SK-MEL-5 (cell line): ENCODE measurements at regions not wholly inside any gene's neighbourhood (a gene's known extent, or its start where the extent isn't known, plus 50 kb on each side); places are given as distances from the start of the nearest gene placed in this dataset.
A peak's percentile ranks its signal among the peaks of the same experiment; 100 is the strongest.
"Not testable (repeated sequence)": the region's sequence is repeated elsewhere in the genome, so short reads cannot be mapped to it uniquely, and the experiment has no call there.

ENCODE experiments used
- DNase-seq: peaks from one replicate; pipeline ENCODE4 v3.0.0-alpha.2; 2016; ENCODE audit warnings: low read depth, low spot score
- in situ Hi-C: cut with HindIII; loops from 2 replicates; pipeline ENCODE4 v1.10.0; 2016; ENCODE audit warnings: low sequenced_read_pairs, high pct_unique_total_duplicates, low pct_unique_long_range_greater_than_20kb

DNA sequence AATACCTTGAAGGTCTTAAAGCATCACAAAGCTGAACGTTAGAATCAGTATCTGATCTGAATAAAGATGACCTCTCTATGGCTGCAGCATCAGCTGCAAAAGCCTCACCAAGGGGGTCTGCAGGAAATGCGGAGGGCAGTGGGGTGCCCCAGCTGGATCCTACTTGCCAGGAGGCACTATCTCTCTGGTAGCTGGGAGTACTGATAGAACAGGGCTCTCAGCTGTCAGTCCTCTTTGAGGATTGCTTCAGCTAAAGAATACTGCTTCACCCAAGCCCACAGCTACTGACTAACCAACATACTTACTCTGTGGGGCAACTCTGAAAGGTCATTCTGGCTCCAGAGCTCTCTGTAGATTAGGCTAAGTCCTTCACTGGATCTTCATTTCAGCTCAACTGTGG lies 112.5 kb upstream of the ZFP42 start:
- in situ Hi-C loops = no loop called here
- DNase-seq = no peak

DNA sequence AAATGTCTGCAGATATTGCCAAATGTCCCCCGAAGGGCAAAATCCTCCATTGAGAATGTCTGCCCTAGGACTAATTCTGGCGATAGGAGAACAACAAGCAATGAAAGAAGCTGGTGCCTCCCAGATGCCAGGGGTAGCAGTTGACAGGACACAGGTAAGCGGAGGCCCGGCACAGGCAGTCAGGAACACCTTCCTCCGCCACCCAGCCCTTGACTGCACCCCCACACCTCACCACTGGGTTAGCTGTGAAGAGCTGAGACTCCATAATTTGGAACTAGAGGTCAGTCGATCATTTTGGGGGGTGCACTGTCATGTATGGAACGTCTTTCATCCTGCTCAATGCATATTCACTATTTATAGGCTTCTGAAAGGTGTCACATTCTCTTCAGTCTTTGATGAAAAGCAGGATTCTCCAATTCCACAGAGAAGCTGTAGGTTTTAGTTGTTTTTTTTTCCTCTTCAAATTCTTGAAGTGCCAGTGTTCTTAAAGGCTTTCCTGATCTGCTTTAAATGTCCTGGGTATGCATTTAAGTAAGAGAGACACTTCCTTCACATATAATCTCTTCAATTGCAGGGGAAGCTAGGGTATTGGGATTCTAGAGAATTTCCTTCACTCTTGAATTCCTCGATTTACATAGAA lies 111.6 kb upstream of the ZFP42 start:
- in situ Hi-C loops = no loop called here
- no peak for DNase-seq

DNA sequence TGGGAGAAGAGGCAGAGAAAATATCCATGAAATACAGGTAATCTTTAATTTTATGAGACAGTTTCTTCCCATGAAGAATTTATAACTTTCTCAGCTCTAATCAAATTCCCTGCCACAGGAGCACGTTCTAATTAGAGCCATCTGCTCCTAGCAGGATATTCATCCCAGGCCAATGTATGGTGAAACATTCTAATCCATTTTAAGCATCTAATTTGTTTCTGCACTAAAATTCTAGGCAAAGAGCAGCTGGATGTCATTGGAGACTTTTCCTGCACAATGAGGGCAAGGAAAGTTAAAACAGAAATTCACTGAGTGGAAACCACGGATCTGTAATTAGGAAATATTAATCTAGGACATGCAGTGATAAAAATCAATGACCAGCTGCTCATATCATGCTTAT lies 107.7 kb upstream of the ZFP42 start:
- DNase-seq = no peak
- in situ Hi-C loops = no loop called here

DNA sequence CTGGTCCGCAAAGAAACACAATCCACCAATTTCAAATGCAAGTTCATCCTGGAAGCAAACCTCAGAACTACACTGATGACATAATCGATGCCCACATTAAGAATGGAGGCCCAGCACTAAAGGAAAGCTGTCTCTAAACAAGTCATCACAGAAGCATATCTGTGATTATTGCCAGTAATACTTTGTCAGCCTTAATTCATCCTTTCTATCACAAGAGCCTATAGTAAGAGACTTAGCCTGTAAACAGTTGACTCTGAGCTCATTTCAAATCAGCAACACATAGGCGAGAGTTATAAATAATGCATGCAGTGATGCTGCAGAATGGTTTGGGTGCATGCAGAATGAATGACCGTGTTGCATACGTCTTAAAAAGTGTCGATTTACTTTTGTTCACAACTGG lies 105.9 kb upstream of the ZFP42 start:
- DNase-seq = no peak
- in situ Hi-C loops = no loop called here

DNA sequence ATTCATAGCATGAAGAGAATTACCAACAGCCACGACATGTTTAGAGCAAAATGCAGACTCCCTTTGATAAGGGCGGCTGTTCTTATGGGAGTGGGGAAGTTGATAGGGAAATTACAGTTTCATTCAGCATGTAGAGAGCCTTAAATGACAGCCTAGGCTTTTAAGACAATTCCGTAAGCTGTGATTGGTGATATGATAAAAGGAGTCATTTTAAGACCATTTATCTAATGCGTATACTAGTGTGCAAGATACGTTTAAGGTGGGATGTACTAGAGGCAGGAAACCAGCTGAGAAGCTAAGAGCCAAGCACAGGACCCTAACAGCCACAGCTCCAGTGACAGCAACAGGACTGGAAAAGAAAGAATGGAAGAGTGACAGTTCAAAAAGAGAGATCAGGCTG lies 102.2 kb upstream of the ZFP42 start:
- in situ Hi-C loops = no loop called here
- DNase-seq = no peak

DNA sequence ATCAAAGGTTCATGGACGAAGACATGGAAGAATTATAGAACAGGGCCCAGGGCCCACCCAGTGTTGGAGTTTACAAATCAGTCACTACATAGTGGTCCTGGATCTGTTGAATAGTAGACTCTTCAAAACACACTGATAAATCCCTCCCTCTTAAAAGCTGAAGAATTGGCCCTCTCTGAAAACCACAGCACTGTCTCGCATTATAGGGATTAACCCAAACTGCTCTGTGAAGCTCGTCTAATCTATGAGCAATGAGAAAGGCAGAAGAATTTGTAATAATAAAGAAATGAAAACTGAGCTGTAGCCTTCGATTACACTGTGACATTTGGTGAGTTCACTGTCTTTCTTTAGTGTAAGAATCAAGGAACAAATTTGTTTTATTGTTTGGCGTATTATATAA lies 92.5 kb upstream of the ZFP42 start:
- DNase-seq = no peak
- in situ Hi-C loops = no loop called here

DNA sequence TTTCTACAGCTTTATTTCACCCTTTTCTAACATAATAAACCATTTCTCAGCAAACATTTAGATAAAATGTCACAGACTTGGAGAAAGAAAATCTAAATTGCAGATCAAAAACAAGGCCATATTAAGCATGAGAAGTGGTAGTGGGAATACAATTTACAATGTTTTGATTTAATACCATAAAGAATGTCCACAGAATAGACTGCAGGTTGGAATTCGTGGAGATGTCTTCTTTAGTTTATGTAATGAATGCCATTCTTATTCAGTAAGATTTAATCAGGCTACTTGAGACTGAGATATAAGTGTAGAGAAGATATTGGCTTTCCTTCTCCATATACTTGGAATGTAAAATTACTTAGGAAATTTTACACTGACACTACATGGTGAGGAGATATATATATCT lies 91.9 kb upstream of the ZFP42 start:
- DNase-seq = no peak
- in situ Hi-C loops = no loop called here

DNA sequence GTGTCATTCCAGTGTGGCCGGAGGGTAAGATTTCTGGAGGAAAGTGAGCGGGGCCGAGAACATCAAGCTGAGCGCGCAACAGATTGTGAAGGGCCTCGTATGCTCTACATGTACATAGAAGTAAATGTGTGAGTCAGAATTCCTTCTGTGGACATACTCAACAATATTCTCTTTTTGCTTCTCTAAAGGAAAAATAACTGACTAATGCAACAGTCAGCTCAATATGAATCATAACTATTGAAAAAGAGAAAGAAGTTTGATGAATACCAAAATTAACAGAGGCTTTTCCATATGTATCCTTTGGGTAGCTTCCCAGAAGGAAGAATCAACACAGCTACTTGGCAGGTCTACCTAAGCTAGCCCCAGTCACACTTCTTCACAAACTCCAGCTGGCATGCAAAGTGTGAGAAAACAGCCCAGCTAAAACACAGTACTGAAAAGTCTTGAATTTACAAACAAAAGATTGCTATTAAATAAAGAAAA lies 87.5 kb upstream of the ZFP42 start:
- DNase-seq = no peak
- in situ Hi-C loops = no loop called here

DNA sequence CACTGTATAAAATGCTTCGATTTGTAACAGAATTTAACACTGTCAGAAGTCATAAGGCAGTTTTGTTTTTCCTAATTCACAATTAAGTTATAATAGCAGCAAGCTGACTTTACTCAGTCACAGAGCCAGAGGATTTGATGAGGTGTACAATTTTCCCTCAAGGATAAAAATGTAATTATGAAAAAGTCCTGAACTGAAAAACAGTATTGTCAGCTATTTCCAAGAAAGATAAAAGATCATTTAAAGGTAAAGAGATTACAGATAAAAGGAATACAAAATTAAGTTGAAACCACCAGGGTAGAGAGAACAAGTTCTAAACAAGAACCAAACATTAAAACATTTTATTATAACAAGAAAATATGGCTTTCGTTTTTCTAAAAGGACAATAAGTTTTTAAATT lies 86.8 kb upstream of the ZFP42 start:
- in situ Hi-C loops = no loop called here
- DNase-seq = no peak

DNA sequence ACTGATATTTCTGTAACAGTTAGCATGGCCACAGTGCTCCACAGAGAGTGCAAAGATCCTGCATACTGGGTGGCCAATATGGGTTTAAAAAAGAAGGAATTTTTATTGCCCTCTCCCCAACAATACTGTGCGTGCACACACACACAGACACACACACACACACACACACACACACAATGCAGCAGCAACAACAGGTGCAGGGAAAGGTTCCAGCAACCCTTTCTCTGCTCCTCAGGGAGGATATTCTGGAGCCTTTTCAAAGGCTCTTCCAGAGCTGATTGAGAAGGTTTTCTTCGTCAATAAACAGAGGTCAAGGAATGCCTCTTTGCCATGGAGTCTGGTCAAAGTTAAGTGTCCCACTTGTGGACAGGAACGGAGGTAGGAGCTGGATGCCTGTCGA lies 84.8 kb upstream of the ZFP42 start:
- no peak for DNase-seq
- in situ Hi-C loops = no loop called here

DNA sequence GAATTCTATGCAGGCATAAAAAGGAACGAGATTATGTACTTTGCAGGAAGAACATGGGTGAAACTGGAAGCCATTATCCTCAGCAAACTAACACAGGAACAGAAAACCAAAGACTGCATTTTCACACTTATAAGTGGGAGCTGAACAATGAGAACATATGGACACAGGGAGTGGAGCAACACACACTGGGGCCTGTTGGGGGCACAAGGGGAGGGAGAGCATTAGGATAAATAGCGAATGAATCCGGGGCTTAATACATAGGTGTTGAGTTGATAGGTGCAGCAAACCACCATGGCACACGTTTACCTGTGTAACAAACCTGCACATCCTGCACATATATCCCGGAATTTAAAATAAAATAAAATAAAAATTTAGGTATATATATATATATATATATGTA lies 80.2 kb upstream of the ZFP42 start:
- DNase-seq, in situ Hi-C loops: not testable (repeated sequence)

DNA sequence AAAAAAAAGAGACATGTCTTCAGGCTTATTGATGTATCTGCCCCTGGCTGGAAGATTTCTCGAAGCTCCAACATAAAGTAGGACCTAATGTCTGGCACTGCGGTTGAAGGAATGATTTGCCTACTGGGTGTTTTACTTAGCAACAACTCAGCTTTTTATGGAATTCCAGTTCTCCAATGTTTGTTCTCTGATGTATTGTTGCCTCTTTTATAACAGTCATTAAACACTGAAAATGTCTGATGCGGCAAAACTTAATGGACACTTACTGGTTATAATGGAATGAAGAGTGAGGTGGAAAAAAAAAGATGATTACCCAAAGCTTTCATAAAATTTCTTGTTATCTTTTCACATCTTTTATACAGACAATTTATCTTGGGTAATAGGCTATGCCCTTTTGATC lies 75.6 kb upstream of the ZFP42 start:
- in situ Hi-C loops = no loop called here
- no peak for DNase-seq

DNA sequence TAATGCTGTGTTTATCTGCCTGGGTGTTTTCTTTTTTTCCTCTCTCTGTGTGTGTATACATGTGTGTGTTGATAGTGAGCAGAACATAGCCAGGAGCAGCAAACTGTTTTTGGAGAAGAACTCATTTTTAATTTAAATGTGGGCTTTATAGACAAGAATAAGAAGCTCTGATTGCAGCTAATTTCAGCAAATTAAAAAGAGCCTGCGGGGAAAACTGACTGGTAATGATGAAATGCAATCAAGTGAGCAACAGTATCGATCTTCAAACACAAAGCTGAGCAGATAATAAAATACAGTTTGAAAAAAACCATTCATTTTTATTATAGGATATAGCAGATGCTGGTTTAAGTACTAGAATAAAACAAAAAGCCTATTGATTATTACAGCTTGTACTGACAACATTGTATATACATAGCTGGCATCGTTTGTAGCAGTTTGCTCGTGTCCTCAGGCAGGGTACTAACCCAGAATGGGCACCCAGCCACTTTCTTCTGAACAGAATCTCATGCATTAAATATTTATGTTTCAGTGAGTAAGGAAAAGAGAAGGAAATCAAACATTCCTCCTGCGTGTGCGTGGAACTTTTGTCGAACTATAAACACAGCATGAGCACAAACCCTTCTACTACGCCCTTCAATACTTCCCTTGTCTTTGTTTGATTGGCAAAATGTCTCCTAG lies 73.5 kb upstream of the ZFP42 start:
- in situ Hi-C loops = no loop called here
- peak; percentile 84 for DNase-seq

DNA sequence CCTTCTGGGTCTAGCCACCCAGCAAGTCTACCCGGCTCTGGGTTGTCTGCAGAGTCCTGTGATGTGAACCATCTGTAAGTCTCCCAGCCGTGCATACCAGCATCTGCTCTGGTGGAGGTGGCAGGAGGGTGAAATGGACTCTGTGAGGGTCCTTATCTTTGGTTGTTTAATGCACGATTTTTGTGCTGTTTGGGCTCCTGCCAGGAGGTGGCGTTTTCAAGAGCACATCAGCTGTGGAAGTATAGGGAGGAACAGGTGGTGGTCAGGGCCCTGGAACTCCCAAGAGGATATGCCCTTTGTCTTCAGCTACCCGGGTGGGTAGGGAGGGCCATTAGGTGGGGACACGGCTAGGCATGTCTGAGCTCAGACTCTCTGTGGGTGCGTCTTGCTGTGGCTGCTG lies 66.5 kb upstream of the ZFP42 start:
- in situ Hi-C loops = no loop called here
- DNase-seq = peak; percentile 60

DNA sequence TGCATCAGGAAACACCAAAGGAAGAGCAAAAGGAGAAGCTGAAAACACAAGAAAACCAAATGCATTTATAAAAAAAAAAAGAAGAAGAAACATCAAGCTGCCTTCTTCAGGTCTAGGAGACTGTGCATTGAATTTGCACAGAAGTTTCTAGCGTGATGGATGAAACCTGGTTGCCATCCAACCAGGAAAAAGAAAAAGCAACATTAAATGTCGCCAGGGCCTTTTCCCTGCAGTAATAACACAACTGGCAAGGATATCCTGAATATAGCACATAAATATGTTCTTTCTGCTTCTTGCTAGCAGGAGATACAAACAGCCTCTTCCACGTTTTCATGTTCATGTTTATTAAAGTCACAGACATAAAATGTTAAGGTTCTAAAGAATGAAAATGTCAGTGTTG lies 60.8 kb upstream of the ZFP42 start:
- DNase-seq = no peak
- in situ Hi-C loops = no loop called here

DNA sequence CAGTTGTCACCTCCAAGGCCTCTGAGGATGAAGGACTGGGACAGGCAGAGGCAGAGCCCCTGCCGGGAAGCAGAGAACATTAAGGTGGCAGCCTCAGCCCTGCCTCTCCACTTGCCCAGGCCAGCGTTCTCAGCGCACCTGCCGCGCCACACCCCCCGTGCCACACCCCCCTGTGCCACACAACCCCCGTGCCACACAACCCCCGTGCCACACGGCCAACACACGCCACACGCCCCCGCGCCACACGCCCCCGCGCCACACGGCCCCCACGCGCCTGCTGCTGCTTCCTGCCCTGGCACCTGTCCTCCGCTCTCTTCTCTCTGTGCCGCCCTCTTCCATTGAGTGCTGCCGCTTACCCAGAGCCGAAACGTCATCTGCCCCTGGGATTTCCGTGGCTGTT lies 58.0 kb upstream of the ZFP42 start:
- in situ Hi-C loops = no loop called here
- DNase-seq = no peak

DNA sequence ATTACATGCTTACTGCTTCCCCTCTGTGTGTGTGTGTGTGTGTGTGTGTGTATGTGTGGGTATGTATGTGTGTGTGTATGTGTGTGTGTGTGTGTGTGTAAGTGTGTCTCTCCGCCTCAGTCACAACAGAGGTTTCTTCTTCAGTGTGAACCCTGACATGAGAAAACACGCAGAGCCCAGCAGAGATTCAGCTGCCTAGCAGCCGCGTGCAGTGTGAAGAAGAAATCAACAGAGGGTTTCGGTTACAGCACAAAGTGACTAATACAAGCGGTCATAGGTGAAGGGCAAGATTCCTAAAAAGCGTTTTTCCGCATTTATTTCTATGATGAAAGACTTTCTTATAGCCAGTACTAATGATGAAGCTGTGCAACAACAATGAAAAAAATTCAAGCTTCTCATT lies 55.3 kb upstream of the ZFP42 start:
- no peak for DNase-seq
- in situ Hi-C loops = no loop called here

DNA sequence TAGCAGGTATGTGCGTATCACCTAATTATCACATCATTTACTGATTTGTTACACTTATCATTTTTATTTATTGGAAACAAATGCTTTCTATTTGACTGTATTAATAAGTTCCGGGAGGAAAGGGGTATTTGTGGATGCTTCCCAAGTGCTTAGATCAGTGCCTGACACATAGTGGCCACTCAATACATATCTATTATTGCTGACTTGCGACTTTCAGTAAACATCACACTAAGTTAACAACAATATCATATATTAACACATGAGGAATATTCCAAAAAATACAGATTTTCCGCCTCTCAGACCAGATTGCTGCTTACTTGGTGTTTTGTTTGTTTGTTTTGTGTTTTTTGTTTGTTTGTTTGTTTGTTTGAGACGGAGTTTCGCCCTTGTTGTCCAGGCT lies 52.6 kb upstream of the ZFP42 start:
- no peak for DNase-seq
- in situ Hi-C loops = no loop called here

DNA sequence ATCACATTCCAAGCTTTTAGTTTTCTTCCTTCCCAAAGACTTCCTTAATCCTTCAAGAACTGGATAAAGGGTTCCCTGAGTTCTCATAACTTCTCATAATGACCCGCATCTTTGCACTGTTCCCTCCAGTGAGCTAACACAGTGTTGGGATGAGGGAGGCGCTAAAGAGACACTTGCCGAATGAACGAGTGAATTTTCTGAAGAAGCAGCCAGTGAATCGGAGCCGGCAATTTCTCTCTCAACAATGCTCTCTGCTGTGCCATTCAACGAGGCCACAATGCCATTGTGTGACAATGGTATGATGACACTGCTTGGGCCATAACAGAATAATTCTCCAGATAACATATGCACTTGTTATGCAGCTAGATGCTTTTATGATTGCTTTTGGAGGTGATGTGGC lies 51.4 kb upstream of the ZFP42 start:
- no peak for DNase-seq
- in situ Hi-C loops = no loop called here
